ENCODE measurements at regions not wholly inside any gene's neighbourhood (a gene's known extent, or its start where the extent isn't known, plus 50 kb on each side); places are given as distances from the start of the nearest gene placed in this dataset.

- DNase-seq (ENCODE audit: insufficient read length, low spot score) (no peak), FAIRE-seq (no peak)
- TF ChIP-seq CTCF (IDR thresholded peaks at IDR 0.05; ENCODE audit: insufficient read depth, missing control alignments), result no peak
Measured at GRCh38 chr2:111239107-111239506, 118.4 kb downstream of the BCL2L11 start.

GRCh38 chr2:111239581-111240249, 119.0 kb downstream of the BCL2L11 start:
- DNase-seq (ENCODE audit: insufficient read length, low spot score) (no peak), FAIRE-seq (no peak)
- no peak for TF ChIP-seq CTCF (IDR thresholded peaks at IDR 0.05; ENCODE audit: insufficient read depth, missing control alignments)

GRCh38 chr2:111243295-111243694, 122.6 kb downstream of the BCL2L11 start:
- DNase-seq (ENCODE audit: insufficient read length, low spot score), result no peak
- no peak for FAIRE-seq
- no peak for TF ChIP-seq CTCF (IDR thresholded peaks at IDR 0.05; ENCODE audit: insufficient read depth, missing control alignments)

DNA sequence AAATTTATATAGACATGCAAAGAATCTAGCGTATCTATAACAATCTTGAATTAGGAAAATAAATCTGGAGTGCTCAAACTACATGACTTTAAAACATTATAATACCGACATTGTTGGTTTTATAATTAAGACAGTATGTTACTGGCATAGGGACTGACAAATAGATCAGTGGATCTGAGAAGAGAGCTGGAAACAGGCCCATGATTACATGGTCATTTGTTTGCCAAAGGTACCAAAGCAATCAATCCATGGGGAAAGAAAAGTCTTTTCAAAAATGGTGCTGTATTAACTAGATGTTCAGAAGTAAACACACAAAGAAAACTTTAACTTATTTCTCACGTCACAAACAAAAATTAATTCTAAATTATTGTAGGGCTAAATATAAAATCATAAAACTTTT, 124.2 kb downstream of the BCL2L11 start:
- FAIRE-seq (no peak), DNase-seq (ENCODE audit: insufficient read length, low spot score) (no peak)
- no peak for TF ChIP-seq CTCF (IDR thresholded peaks at IDR 0.05; ENCODE audit: insufficient read depth, missing control alignments)

DNA sequence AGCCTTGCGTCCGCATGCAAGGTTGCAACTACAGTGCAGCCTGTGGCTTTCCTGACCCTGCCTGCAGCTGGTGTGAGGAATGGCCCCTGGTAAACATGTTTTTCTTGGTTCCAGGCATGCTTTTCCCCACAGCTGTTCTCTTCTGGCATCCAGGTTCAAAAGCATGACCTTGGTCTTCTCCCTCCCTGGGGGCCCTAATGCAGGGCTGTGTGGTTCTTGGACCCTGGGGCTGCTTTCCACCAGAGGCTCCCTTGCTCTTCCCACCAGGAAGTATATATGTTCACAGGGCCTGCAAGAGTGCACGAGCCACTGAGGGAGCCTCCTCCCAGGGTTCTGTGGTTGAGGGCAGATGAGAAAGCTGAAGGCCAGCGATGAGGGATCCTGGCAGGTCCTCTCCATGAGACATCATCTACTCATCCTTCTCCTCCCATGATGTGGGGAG, 125.9 kb downstream of the BCL2L11 start:
- FAIRE-seq (no peak), DNase-seq (ENCODE audit: insufficient read length, low spot score) (no peak)
- no peak for TF ChIP-seq CTCF (IDR thresholded peaks at IDR 0.05; ENCODE audit: insufficient read depth, missing control alignments)

DNA sequence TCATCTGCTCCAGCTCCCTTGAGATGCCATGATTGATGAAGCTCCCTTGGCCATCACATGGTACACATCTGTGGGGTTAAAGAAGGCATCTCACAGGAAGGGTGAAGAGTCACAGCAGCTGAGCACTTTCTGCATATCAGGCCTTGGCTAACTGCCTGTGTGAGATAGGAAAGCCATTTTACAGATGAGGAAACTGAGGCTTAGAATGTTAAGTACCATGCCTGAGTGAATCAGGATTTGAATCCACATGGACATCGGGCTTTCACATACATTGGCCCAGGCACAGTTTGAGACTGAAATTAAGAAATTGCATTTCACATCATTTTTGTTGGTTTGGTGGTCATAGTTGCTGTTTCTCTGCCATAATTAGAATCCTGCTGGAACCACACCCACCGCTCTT, 126.8 kb downstream of the BCL2L11 start:
- FAIRE-seq, result no peak
- no peak for DNase-seq (ENCODE audit: insufficient read length, low spot score)
- TF ChIP-seq CTCF (IDR thresholded peaks at IDR 0.05; ENCODE audit: insufficient read depth, missing control alignments), result no peak

GRCh38 chr2:111249806-111250205, 129.1 kb downstream of the BCL2L11 start:
- no peak for DNase-seq (ENCODE audit: insufficient read length, low spot score)
- no peak for TF ChIP-seq CTCF (IDR thresholded peaks at IDR 0.05; ENCODE audit: insufficient read depth, missing control alignments)
- no peak for FAIRE-seq
